SK-N-MC (cell line): ENCODE measurements at regions not wholly inside any gene's neighbourhood (a gene's known extent, or its start where the extent isn't known, plus 50 kb on each side); places are given as distances from the start of the nearest gene placed in this dataset.

Experiments
- EZH2 ChIP-seq: fragments of 200-600 bp; sonication (generic); IDR thresholded peaks from one replicate; pipeline ENCODE4 v1.6.1; 2017; ENCODE audit warnings: antibody characterized with exemption
- POLR2AphosphoS5 ChIP-seq: IDR thresholded peaks from 2 replicates; pipeline ENCODE4 v1.6.1; 2012; ENCODE audit warnings: mild to moderate bottlenecking, low read depth, low read length, borderline replicate concordance

DNA sequence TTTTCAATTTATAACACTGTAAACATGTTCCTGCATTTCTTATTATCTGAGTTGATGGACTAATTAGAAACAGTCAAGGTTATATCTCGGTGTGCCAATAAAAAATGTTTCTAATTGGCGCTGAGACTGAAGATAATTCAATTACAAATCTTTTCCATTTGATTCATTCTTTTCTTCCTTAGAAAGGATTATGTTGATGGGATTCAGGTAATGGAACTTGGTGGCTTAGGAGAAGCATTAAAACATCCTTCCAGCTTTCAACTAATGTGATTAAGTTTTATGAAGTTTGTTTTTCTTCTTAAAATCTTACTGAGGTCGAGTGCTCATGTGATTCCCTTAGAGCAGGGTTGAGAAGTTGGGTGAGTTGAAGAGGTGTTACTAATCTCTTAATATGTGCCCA, 1015.3 kb downstream of the NR2F1-AS1 start:
- TF ChIP-seq POLR2AphosphoS5 (no peak), EZH2 (no peak)
